GM12878 (cell line): ENCODE measurements at regions not wholly inside any gene's neighbourhood (a gene's known extent, or its start where the extent isn't known, plus 50 kb on each side); places are given as distances from the start of the nearest gene placed in this dataset.

Experiments
- CBFB ChIP-seq: IDR thresholded peaks from 2 replicates; pipeline ENCODE4 v1.6.1; 2016; ENCODE audit warnings: antibody characterized with exemption, low read depth
- CREB1 ChIP-seq: IDR thresholded peaks from 2 replicates; pipeline ENCODE4 v1.6.1; 2012; ENCODE audit warnings: low read depth, mild to moderate bottlenecking, inconsistent platforms
- EZH2 ChIP-seq: IDR thresholded peaks from 2 replicates; pipeline ENCODE4 v1.6.1; 2012; ENCODE audit warnings: low read depth, mild to moderate bottlenecking, control low read depth, inconsistent platforms, low read length, borderline replicate concordance; ENCODE audit not compliant: control insufficient read depth
- POLR2A ChIP-seq: IDR thresholded peaks from 2 replicates; pipeline ENCODE4 v1.6.1; 2011; ENCODE audit warnings: low read depth, mild to moderate bottlenecking, low read length
- TF ChIP-seq, protein P1 (sequence below), 3 experiments: IDR thresholded peaks in 2 of 3; conservative IDR thresholded peaks in 1 of 3; 2 replicates each; pipeline ENCODE4 v1.5.1; 2011; ENCODE audit warnings: low read depth in 3 of 3, low read length in 3 of 3, mild to moderate bottlenecking in 3 of 3, control low read depth in 2 of 3, moderate library complexity in 2 of 3, inconsistent platforms in 1 of 3, mixed read lengths in 1 of 3; ENCODE audit not compliant: control insufficient read depth in 2 of 3, insufficient read depth in 1 of 3; ENCODE audit errors: extremely low read depth in 1 of 3

DNA sequence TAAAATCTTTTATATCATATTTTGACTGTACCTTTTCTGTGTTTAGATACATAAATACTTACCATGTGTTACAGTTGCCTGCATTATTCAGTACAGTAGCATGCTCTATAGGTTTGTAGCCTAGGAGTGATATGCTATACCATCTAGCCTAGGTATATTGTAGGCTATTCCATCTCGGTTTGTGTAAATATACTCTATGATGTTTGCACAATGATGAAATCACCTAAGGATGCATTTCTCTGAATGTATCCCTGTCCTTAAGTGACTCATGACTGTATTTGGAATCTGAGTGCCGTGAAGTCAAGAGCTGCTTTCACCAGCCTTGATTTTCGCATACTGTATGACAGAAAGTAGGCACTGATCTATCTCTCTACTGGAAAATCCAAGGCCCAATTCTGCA, 129.9 kb downstream of the UTRN start:
- TF ChIP-seq, protein P1, sequence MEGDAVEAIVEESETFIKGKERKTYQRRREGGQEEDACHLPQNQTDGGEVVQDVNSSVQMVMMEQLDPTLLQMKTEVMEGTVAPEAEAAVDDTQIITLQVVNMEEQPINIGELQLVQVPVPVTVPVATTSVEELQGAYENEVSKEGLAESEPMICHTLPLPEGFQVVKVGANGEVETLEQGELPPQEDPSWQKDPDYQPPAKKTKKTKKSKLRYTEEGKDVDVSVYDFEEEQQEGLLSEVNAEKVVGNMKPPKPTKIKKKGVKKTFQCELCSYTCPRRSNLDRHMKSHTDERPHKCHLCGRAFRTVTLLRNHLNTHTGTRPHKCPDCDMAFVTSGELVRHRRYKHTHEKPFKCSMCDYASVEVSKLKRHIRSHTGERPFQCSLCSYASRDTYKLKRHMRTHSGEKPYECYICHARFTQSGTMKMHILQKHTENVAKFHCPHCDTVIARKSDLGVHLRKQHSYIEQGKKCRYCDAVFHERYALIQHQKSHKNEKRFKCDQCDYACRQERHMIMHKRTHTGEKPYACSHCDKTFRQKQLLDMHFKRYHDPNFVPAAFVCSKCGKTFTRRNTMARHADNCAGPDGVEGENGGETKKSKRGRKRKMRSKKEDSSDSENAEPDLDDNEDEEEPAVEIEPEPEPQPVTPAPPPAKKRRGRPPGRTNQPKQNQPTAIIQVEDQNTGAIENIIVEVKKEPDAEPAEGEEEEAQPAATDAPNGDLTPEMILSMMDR (IDR thresholded peaks at IDR 0.05 in 2 of 3, conservative IDR thresholded peaks at IDR 0.05 in 1 of 3; ENCODE audit: control insufficient read depth in 2 of 3, extremely low read depth in 1 of 3, insufficient read depth in 1 of 3, low read depth in 3 of 3, low read length in 3 of 3), result no peak
- no peak for TF ChIP-seq CREB1
- no peak for TF ChIP-seq EZH2
- no peak for TF ChIP-seq CBFB
- TF ChIP-seq POLR2A, result no peak
